ENCODE measurements at regions not wholly inside any gene's neighbourhood (a gene's known extent, or its start where the extent isn't known, plus 50 kb on each side); places are given as distances from the start of the nearest gene placed in this dataset.

- peak; percentile 25 for DNase-seq (ENCODE audit: low read depth, low spot score)
These were observed 111.6 kb downstream of the BTC start for GRCh38 chr4:74682567-74683359.

- DNase-seq (ENCODE audit: low read depth, low spot score) = no peak
These were observed 101.4 kb downstream of the BTC start for GRCh38 chr4:74692972-74693371.
